Right hindlimb (tissue), 1 donor: ENCODE measurements at regions not wholly inside any gene's neighbourhood (a gene's known extent, or its start where the extent isn't known, plus 50 kb on each side); places are given as distances from the start of the nearest gene placed in this dataset.

ENCODE experiments used
- DNase-seq: peaks from one replicate; pipeline ENCODE4 v3.0.0-alpha.2; 2018

- DNase-seq = no peak
These were observed 177.3 kb upstream of the ARL4C start for GRCh38 chr2:234673961-234674759.

- no peak for DNase-seq
These were observed 176.6 kb upstream of the ARL4C start for GRCh38 chr2:234673501-234673900.

- no peak for DNase-seq
These were observed 175.7 kb upstream of the ARL4C start for GRCh38 chr2:234672498-234673150.

GRCh38 chr2:234671716-234672115 is 174.8 kb upstream of the ARL4C start:
- DNase-seq = no peak

GRCh38 chr2:234671231-234671630 is 174.3 kb upstream of the ARL4C start:
- DNase-seq = no peak

- DNase-seq = no peak
These were observed 173.9 kb upstream of the ARL4C start for GRCh38 chr2:234670806-234671205.

GRCh38 chr2:234670052-234670451 is 173.2 kb upstream of the ARL4C start:
- no peak for DNase-seq

- no peak for DNase-seq
These were observed 172.7 kb upstream of the ARL4C start for GRCh38 chr2:234669621-234670020.

- DNase-seq = no peak
These were observed 172.1 kb upstream of the ARL4C start for GRCh38 chr2:234669001-234669400.

GRCh38 chr2:234666911-234667310 is 170.0 kb upstream of the ARL4C start:
- no peak for DNase-seq

GRCh38 chr2:234665304-234665703 is 168.4 kb upstream of the ARL4C start:
- no peak for DNase-seq

GRCh38 chr2:234661849-234662248 is 165.0 kb upstream of the ARL4C start:
- DNase-seq = no peak

- DNase-seq = peak; percentile 58
These were observed 164.3 kb upstream of the ARL4C start for GRCh38 chr2:234661175-234661574.

- DNase-seq = no peak
These were observed 158.8 kb upstream of the ARL4C start for GRCh38 chr2:234655706-234656105.

GRCh38 chr2:234650911-234651310 is 154.0 kb upstream of the ARL4C start:
- no peak for DNase-seq

GRCh38 chr2:234649951-234650350 is 153.1 kb upstream of the ARL4C start:
- DNase-seq = no peak

GRCh38 chr2:234643407-234643806 is 146.5 kb upstream of the ARL4C start:
- DNase-seq = no peak

GRCh38 chr2:234641086-234641485 is 144.2 kb upstream of the ARL4C start:
- DNase-seq = no peak

- DNase-seq = no peak
These were observed 143.8 kb upstream of the ARL4C start for GRCh38 chr2:234640657-234641056.

GRCh38 chr2:234638966-234639365 is 142.1 kb upstream of the ARL4C start:
- no peak for DNase-seq

GRCh38 chr2:234635284-234635683 is 138.4 kb upstream of the ARL4C start:
- DNase-seq = no peak

GRCh38 chr2:234633581-234634230 is 136.8 kb upstream of the ARL4C start:
- no peak for DNase-seq

GRCh38 chr2:234632527-234633391 is 135.9 kb upstream of the ARL4C start:
- peak; percentile 40 for DNase-seq
